ENCODE measurements at regions not wholly inside any gene's neighbourhood (a gene's known extent, or its start where the extent isn't known, plus 50 kb on each side); places are given as distances from the start of the nearest gene placed in this dataset.

- no peaks in the 10 kb centered on the region for H3K9me3 ChIP-seq (replicated peaks; ENCODE audit: control insufficient read depth, insufficient read depth, low read length)
- intact Hi-C loops (cut with micrococcal nuclease): no loop called here
- no TSS peak for BruUV-seq (replicated peaks)
Measured at GRCh38 chr16:22428654-22429053, 54.2 kb upstream of the CDR2 start.

More at GRCh38 chr16:22428654-22429053, 54.2 kb upstream of the CDR2 start:
- Histone ChIP-seq H2AFZ (ENCODE audit: low read depth, low read length) (no peak overlapping the region), H3K27me3 (ENCODE audit: control insufficient read depth in 2 of 2, insufficient read depth in 2 of 2, low read length in 2 of 2) (no peaks in the 10 kb centered on the region), H3K27ac (ENCODE audit: insufficient read depth, low read depth, low read length) (no peak overlapping the region), H3K4me1 (ENCODE audit: control insufficient read depth, extremely low read depth, insufficient read depth, low read length) (no peaks in the 10 kb centered on the region), H3K4me2 (ENCODE audit: insufficient read depth, low read length) (no peak overlapping the region), H3K9ac (replicated peaks; ENCODE audit: extremely low read depth, insufficient read depth, low read length) (no peak overlapping the region), H3K4me3 (replicated peaks in 1 of 3; ENCODE audit: insufficient read depth in 1 of 3, low read depth in 1 of 3, low read length in 3 of 3) (no peak overlapping the region), H4K20me1 (replicated peaks; ENCODE audit: control insufficient read depth, extremely low read depth, insufficient read depth, low read length) (no peaks in the 10 kb centered on the region), H3K36me3 (ENCODE audit: control insufficient read depth in 2 of 2, extremely low read depth in 1 of 2, insufficient read depth in 2 of 2, low read length in 2 of 2) (peaks cover 0 to 17% of the 10 kb centered on the region in 2 experiments), H3K79me2 (ENCODE audit: control insufficient read depth, insufficient read depth, low read length) (no peaks in the 10 kb centered on the region), H3K9me1 (replicated peaks; ENCODE audit: control insufficient read depth, extremely low read depth, insufficient read depth, low read length) (no peaks in the 10 kb centered on the region)
- TF ChIP-seq MYC (IDR thresholded peaks at IDR 0.05; ENCODE audit: low read depth, low read length) (no peak), FOS (IDR thresholded peaks at IDR 0.05; ENCODE audit: borderline replicate concordance, insufficient read depth, low read length) (no peak), POLR2AphosphoS5 (IDR thresholded peaks at IDR 0.05; ENCODE audit: insufficient read depth, low read depth, low read length) (no peak), POLR2A (IDR thresholded peaks at IDR 0.05; ENCODE audit: low read depth, low read length) (no peak), CTCF (IDR thresholded peaks at IDR 0.05; ENCODE audit: extremely low read depth in 1 of 2, insufficient read depth in 1 of 2, low read depth in 1 of 2, low read length in 2 of 2) (no peak), GATA2 (IDR thresholded peaks at IDR 0.05; ENCODE audit: insufficient read depth, insufficient read length, low read depth, low read length) (no peak), MAX (IDR thresholded peaks at IDR 0.05; ENCODE audit: insufficient read depth, insufficient read length) (no peak), EZH2 (IDR thresholded peaks at IDR 0.05; ENCODE audit: borderline replicate concordance, low read depth, low read length, severe bottlenecking) (no peak), JUN (IDR thresholded peaks at IDR 0.05; ENCODE audit: borderline replicate concordance, insufficient read depth, insufficient read length, low read depth) (no peak)
- CTCF ChIA-PET: interaction anchor here (1.4 kb wide), 1 partner anchor 8 kb away, joined by 3 read pairs; no protein-coding TSS in a partner anchor
- FAIRE-seq: no peak
- no peak for DNase-seq (ENCODE audit: low read depth, low spot score)
- dilution Hi-C loops (cut with MboI; ENCODE audit: extremely low pct_ligation_motif_present, low sequenced_read_pairs): no loop called here
- POLR2A ChIA-PET: no interaction called here

Data from endothelial cell of umbilical vein (primary cell).